ENCODE measurements at regions not wholly inside any gene's neighbourhood (a gene's known extent, or its start where the extent isn't known, plus 50 kb on each side); places are given as distances from the start of the nearest gene placed in this dataset.
"Not testable (repeated sequence)": the region's sequence is repeated elsewhere in the genome, so short reads cannot be mapped to it uniquely, and the experiment has no call there.

- no peak for DNase-seq (ENCODE audit: low read depth in 2 of 2, low spot score in 1 of 2)
Observed at GRCh38 chr2:125591954-125592353, 1064.0 kb upstream of the GYPC start.

- DNase-seq (ENCODE audit: low read depth in 2 of 2, low spot score in 1 of 2): no peak
Observed at GRCh38 chr2:125593036-125593435, 1062.9 kb upstream of the GYPC start.

- DNase-seq (ENCODE audit: low read depth in 2 of 2, low spot score in 1 of 2): no peak
Observed at GRCh38 chr2:125596612-125597011, 1059.3 kb upstream of the GYPC start.

- DNase-seq (ENCODE audit: low read depth in 2 of 2, low spot score in 1 of 2): no peak
Observed at GRCh38 chr2:125615438-125615837, 1040.5 kb upstream of the GYPC start.

GRCh38 chr2:125630377-125630776 lies 1025.6 kb upstream of the GYPC start:
- DNase-seq (ENCODE audit: low read depth in 2 of 2, low spot score in 1 of 2): no peak

GRCh38 chr2:125634662-125635061 lies 1021.3 kb upstream of the GYPC start:
- DNase-seq (ENCODE audit: low read depth in 2 of 2, low spot score in 1 of 2): no peak

GRCh38 chr2:125638345-125638744 lies 1017.6 kb upstream of the GYPC start:
- no peak for DNase-seq (ENCODE audit: low read depth in 2 of 2, low spot score in 1 of 2)

- no peak for DNase-seq (ENCODE audit: low read depth in 2 of 2, low spot score in 1 of 2)
Observed at GRCh38 chr2:125642032-125642431, 1013.9 kb upstream of the GYPC start.

- DNase-seq (ENCODE audit: low read depth in 2 of 2, low spot score in 1 of 2): no peak
Observed at GRCh38 chr2:125643128-125643527, 1012.8 kb upstream of the GYPC start.

GRCh38 chr2:125643585-125643984 lies 1012.4 kb upstream of the GYPC start:
- DNase-seq (ENCODE audit: low read depth in 2 of 2, low spot score in 1 of 2): no peak

- no peak for DNase-seq (ENCODE audit: low read depth in 2 of 2, low spot score in 1 of 2)
Observed at GRCh38 chr2:125644257-125644656, 1011.7 kb upstream of the GYPC start.

GRCh38 chr2:125652280-125652679 lies 1003.7 kb upstream of the GYPC start:
- no peak for DNase-seq (ENCODE audit: low read depth in 2 of 2, low spot score in 1 of 2)

GRCh38 chr2:125654226-125654625 lies 1001.7 kb upstream of the GYPC start:
- DNase-seq (ENCODE audit: low read depth in 2 of 2, low spot score in 1 of 2): no peak

GRCh38 chr2:125656190-125656589 lies 999.8 kb upstream of the GYPC start:
- DNase-seq (ENCODE audit: low read depth in 2 of 2, low spot score in 1 of 2): no peak

- DNase-seq (ENCODE audit: low read depth in 2 of 2, low spot score in 1 of 2): no peak
Observed at GRCh38 chr2:125658583-125658982, 997.4 kb upstream of the GYPC start.

- DNase-seq (ENCODE audit: low read depth in 2 of 2, low spot score in 1 of 2): not testable (repeated sequence)
Observed at GRCh38 chr2:125660369-125660768, 995.6 kb upstream of the GYPC start.

- DNase-seq (ENCODE audit: low read depth in 2 of 2, low spot score in 1 of 2): no peak
Observed at GRCh38 chr2:125667630-125668029, 988.3 kb upstream of the GYPC start.

- DNase-seq (ENCODE audit: low read depth in 2 of 2, low spot score in 1 of 2): no peak
Observed at GRCh38 chr2:125679903-125680302, 976.1 kb upstream of the GYPC start.

- no peak for DNase-seq (ENCODE audit: low read depth in 2 of 2, low spot score in 1 of 2)
Observed at GRCh38 chr2:125680809-125681208, 975.1 kb upstream of the GYPC start.

- no peak for DNase-seq (ENCODE audit: low read depth in 2 of 2, low spot score in 1 of 2)
Observed at GRCh38 chr2:125681576-125681975, 974.4 kb upstream of the GYPC start.

GRCh38 chr2:125681976-125682805 lies 973.8 kb upstream of the GYPC start:
- DNase-seq (ENCODE audit: low read depth in 2 of 2, low spot score in 1 of 2): no peak

GRCh38 chr2:125684256-125684655 lies 971.7 kb upstream of the GYPC start:
- no peak for DNase-seq (ENCODE audit: low read depth in 2 of 2, low spot score in 1 of 2)

GRCh38 chr2:125684932-125685331 lies 971.0 kb upstream of the GYPC start:
- no peak for DNase-seq (ENCODE audit: low read depth in 2 of 2, low spot score in 1 of 2)
